Left kidney (tissue), 1 donor: ENCODE measurements at regions not wholly inside any gene's neighbourhood (a gene's known extent, or its start where the extent isn't known, plus 50 kb on each side); places are given as distances from the start of the nearest gene placed in this dataset.
"Not testable (repeated sequence)": the region's sequence is repeated elsewhere in the genome, so short reads cannot be mapped to it uniquely, and the experiment has no call there.

ENCODE experiments used
- DNase-seq: peaks from one replicate; pipeline ENCODE4 v3.0.0-alpha.2; 2013

DNA sequence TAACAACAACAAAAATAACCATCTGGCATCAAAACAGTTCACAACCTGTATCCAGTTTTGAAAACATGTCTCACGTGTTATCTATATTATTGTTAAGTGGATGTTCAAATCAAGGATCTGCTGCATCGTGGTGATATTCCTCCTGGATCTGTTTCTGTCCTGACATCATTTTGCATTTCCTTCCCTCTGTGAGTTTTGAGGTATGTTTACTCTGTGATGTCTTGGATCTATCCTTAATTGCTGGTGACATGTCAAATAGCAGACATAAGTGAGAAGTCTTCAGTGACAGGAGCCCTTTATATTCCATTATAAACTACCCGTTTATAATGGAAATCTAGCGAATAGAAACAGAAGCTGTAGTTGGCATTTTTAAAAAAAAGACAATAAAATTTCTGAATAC, 381.8 kb upstream of the NOX3 start:
- DNase-seq: no peak

DNA sequence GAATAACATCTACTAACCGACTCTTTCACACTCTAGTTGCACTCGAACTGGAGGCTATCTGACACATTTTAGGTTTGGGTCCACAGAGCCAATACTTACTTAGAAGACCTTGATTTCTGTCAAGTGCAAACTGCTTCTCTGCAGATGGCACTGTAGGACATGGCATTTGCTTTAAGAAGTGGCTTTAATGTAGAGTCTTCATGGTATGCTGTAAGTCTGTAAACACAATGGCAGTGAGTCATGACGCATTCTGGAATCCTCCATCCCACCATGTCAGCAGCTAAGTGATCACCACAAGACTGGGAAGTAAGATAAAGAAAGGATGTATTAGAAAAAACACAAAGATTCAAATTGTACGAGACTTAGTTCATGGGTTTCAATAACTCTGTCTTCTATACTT, 377.0 kb upstream of the NOX3 start:
- peak; percentile 3 for DNase-seq

GRCh38 chr6:155830531-155830930, 374.9 kb upstream of the NOX3 start:
- DNase-seq: no peak

DNA sequence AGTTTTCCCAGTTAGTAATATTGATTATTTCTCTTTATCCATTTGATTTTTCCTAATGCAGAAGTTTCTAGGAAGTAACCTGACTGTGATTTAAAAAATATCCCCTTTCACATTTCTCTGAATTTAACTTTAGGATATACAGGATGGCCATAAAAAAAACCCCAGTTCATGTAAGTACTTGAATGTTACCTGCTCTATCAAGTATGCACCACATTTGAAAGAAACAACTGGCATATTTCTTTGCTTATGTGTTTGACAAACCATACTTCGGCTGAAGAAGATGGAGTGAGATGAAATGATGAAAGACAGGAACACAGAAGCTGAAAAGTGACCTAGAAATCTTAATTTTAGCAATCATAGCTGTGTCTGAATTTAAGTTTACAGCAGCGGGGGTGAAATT, 374.0 kb upstream of the NOX3 start:
- no peak for DNase-seq

DNA sequence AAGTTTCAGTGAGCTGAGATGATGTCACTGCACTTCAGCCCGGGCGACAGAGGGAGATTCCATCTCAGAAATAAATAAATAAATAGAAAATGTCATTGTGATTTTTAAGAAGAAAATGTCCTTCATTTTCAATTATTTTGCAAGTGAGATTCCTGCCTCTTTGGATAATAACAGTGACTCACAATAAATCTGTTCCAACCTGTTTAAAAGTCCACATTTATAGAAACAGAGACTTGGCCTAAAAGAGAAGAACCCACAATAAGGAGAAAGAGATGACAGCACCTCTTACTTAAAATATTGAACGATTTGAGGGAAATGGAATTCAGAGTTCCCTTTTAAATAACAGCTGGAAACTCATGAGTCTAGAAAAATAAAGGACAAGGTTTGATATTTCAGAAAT, 373.4 kb upstream of the NOX3 start:
- DNase-seq: no peak

GRCh38 chr6:155818698-155819097, 363.1 kb upstream of the NOX3 start:
- no peak for DNase-seq

GRCh38 chr6:155813548-155813947, 357.9 kb upstream of the NOX3 start:
- no peak for DNase-seq

DNA sequence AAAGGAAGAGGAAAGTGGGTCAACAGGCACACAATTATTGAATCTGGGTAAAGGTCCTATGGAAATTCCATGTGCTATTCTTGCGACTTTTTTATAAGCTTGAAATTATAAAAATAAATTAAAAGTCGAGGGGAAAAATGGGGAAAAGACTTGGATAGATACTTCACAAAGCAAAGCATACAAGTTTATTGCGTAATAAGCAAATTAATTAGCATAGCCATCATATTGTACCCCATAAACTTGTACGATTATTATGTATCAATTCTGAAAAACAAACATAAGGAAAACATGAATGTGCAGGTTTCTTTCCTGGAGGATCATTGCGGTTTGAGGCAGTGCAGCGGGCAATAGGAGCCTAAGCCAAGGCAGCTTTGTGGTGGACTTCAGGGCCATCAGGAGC, 351.6 kb upstream of the NOX3 start:
- no peak for DNase-seq

DNA sequence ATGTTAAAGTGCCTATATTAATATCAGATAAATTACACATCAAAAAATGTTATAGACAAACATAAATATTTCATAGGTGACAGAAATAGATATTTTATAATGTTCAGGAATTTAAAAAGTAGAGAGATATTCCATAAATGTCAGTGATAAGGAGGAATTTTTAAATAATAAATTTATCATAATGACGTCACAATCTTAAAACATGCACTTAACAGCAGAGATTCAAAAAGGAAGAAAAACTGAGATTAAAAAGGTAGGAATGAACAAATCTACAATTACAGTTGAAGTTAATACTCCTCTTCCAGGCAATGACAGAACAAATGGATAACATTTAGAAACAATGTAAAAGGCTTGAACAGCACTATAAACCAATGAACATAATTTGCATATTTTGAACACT, 345.4 kb upstream of the NOX3 start:
- DNase-seq: no peak

DNA sequence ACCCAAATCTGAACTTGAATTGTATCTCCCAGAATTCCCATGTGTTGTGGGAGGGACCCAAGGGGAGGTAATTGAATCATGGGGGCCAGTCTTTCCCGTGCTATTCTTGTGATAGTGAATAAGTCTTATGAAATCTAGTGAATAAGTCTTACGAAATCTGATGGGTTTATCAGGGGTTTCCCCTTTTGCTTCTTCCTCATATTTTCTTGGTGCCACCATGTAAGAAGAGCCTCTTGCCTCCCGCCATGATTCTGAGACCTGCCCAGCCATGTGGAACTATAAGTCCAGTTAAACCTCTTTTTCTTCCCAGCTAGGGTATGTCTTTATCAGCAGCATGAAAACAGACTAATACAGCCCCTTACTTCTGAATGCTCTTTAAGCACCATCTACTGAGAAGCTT, 343.2 kb upstream of the NOX3 start:
- DNase-seq: not testable (repeated sequence)

- no peak for DNase-seq
These were observed 339.6 kb upstream of the NOX3 start for GRCh38 chr6:155795173-155795796.

DNA sequence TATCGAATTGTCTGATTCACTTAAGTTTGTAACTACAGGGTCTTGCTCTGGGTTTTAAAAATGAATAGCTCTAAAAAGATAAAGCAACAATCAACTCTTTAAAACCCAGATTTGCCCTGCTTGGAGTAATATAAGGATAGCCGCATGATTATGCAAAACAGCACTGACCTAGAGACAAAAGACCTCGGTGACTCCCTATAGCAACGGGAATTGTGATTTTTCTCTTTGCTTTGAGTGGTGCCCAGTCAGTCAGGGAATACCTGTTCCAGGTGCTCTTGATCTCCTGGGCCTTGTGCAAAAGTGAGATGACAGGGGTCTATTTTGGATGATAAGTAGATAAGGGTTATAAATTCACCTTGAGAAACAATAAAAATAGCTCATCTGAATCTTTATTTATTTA, 336.3 kb upstream of the NOX3 start:
- DNase-seq: no peak

- DNase-seq: no peak
These were observed 335.5 kb upstream of the NOX3 start for GRCh38 chr6:155791186-155791585.

GRCh38 chr6:155787168-155787567, 331.5 kb upstream of the NOX3 start:
- DNase-seq: no peak

GRCh38 chr6:155786528-155786927, 330.9 kb upstream of the NOX3 start:
- no peak for DNase-seq

GRCh38 chr6:155782739-155783459, 327.3 kb upstream of the NOX3 start:
- no peak for DNase-seq

DNA sequence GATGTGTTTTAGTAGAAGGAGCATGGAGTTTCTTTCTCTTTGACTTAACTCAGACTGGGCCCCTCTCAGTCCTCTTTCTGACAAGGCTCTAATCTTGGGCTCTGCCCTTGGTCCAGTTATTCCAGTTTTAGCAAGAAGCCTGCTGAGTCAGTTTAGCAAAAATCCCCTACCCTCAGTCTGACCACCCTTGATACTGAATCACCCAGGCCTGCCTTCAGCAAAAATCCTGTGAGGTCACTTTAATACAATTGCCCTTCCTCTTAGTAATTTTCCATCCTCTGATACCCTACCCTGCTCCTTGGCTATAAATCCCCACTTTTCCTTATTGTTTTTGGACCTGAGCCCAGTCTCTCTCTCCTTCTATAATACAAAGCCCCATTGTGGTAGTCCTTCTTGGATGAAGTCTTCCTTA, 326.7 kb upstream of the NOX3 start:
- DNase-seq: peak; percentile 73

DNA sequence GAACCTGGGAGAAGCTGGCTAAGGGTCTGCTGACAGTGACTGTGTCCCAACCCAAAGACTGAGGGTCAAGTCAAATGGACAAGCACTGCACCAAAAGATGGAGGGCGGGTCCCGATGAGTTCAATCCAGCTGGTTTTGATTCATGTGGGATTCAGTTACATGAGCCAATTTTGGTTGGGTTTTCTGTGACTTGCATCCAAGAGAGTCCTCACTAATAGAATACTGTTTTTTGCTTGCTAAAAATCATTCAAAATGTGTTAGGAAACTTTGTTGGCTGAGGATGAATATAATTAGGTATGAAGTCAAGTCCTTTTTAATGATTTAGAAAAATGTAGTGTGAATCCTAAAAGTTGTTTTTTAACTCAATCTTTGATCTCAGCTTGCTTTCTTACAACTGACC, 323.8 kb upstream of the NOX3 start:
- DNase-seq: no peak

- no peak for DNase-seq
These were observed 322.7 kb upstream of the NOX3 start for GRCh38 chr6:155778336-155778735.

- no peak for DNase-seq
These were observed 316.2 kb upstream of the NOX3 start for GRCh38 chr6:155771822-155772221.

- no peak for DNase-seq
These were observed 315.2 kb upstream of the NOX3 start for GRCh38 chr6:155770856-155771255.

GRCh38 chr6:155770313-155770712, 314.7 kb upstream of the NOX3 start:
- DNase-seq: no peak

DNA sequence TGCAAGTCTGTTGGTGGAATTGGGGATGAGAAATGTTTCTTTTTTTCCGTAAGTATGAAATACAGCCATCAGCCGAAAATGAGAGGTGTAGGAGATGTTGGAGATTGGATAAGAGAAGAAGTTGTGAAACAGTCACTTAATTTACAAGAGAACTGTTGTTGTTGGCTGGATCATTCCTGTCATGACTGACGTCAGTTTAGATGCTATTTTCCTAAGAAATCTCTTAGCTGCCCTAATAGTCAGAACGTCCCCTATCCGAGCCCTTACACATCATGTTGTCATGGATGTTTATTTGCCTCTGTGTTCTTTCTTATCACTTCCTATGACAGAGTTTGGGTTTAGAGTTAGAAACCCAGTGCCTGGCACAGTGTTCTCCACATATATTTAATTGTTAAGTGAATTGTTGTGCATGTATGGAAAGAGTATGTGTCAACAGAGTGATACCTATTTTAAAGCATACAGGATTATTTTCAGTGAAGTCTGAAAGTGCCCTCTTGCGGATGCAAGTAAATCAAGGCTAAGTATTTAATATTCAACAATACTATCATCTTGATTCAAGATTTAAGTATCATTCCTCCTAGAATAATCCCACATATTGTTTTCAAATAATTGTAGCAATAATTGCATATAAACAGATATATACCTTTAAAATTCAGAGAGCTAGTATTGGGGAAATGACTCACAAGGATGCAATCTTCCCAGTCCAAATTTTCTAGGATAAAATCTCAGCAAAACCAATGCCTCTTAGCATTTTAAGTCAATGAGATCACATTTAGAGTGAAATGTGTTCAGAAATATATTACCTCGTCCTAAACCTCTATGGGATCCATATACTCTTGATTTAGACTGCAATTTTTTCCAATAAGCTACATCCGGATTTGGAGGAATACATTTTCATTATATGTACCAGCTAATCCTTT, 309.9 kb upstream of the NOX3 start:
- no peak for DNase-seq
